ENCODE measurements at regions not wholly inside any gene's neighbourhood (a gene's known extent, or its start where the extent isn't known, plus 50 kb on each side); places are given as distances from the start of the nearest gene placed in this dataset.

DNA sequence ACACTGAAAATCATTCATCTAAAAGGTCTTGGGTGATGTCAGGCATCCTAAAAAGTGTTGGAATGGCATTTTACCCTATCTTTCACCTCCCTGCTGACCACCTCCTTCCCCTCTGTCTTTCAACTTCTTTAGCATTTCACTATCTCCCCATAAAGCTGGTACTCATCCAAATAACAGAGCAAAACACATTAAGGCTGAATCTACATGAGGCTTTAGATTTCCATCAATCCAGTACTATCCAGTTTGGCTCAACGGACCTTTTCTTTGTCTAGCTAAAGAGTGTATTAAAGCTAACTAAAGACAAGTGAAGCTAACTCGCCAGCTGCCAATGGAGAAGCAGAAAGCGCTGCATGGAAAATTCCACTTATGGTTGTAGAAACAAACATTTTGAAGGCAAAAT is 122.5 kb upstream of the NCKAP5 start:
- TF ChIP-seq, protein P1, sequence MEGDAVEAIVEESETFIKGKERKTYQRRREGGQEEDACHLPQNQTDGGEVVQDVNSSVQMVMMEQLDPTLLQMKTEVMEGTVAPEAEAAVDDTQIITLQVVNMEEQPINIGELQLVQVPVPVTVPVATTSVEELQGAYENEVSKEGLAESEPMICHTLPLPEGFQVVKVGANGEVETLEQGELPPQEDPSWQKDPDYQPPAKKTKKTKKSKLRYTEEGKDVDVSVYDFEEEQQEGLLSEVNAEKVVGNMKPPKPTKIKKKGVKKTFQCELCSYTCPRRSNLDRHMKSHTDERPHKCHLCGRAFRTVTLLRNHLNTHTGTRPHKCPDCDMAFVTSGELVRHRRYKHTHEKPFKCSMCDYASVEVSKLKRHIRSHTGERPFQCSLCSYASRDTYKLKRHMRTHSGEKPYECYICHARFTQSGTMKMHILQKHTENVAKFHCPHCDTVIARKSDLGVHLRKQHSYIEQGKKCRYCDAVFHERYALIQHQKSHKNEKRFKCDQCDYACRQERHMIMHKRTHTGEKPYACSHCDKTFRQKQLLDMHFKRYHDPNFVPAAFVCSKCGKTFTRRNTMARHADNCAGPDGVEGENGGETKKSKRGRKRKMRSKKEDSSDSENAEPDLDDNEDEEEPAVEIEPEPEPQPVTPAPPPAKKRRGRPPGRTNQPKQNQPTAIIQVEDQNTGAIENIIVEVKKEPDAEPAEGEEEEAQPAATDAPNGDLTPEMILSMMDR (IDR thresholded peaks at IDR 0.05; ENCODE audit: insufficient read depth, low read depth, low read length, missing control alignments): no peak
- H3K4me3 ChIP-seq (ENCODE audit: low read length): no peak overlapping the region
- no peak for DNase-seq (ENCODE audit: low read depth)

DNA sequence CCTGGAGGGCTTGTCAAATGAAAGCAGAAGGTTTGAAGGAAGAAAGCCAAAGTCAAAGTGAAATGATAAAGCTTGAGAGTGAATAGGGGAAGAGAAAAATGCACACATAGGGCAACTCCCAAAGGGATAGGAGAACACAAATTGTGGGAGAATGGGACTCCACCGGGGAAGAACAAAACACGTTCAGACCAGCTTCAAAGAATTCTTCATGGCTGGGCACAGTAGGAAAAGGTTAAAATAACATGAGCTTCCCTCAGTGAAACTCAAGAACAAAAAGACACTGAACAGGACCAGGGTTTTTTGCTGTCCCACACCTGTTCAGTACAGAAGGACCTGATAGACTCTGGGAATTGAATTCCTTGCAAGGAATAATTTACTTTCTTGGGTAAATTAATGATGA is 123.1 kb upstream of the NCKAP5 start:
- no peak for DNase-seq (ENCODE audit: low read depth)
- TF ChIP-seq, protein P1 (IDR thresholded peaks at IDR 0.05; ENCODE audit: insufficient read depth, low read depth, low read length, missing control alignments): no peak
- H3K4me3 ChIP-seq (ENCODE audit: low read length): no peak overlapping the region

DNA sequence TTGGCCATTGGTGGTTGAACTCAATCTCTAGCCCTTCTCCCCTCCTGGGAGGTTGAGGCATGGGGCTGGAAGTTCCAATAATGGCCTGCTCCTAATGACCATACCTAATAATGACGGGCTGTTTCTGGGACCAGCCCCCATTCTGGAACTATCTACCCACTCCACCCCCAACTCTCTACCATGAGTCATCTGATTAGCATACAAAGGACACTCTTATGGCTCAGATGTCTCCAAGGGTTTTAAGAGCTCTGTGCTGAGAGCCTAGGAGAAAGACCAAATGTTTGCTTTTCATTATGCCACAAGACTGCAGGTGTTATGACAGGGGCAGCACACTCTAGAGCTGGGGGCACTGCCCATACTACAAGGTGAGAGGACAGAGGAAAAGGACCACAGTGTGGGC is 137.0 kb upstream of the NCKAP5 start:
- no peak for DNase-seq (ENCODE audit: low read depth)
- TF ChIP-seq, protein P1 (IDR thresholded peaks at IDR 0.05; ENCODE audit: insufficient read depth, low read depth, low read length, missing control alignments): no peak
- H3K4me3 ChIP-seq (ENCODE audit: low read length): no peak overlapping the region

DNA sequence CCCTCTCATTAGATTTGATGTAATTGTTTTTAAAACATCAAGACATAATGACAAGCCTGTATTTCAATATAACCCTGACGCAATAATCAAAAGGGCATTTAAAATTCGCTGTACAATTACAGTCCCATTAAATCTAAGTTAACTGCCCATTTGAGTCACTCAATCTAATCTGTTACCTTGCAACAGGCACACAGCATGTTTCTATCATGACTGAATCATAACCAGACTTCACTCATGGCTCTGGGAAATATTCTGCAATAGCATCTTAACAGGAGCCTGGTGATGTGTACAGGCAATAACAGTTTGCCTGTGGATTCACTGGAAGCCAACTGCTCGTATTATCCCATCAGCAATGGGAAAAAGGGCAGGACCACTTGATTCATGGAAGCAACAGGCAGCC is 142.3 kb upstream of the NCKAP5 start:
- TF ChIP-seq, protein P1 (IDR thresholded peaks at IDR 0.05; ENCODE audit: insufficient read depth, low read depth, low read length, missing control alignments): no peak
- peak; percentile 64 for DNase-seq (ENCODE audit: low read depth)
- H3K4me3 ChIP-seq (ENCODE audit: low read length): no peak overlapping the region

DNA sequence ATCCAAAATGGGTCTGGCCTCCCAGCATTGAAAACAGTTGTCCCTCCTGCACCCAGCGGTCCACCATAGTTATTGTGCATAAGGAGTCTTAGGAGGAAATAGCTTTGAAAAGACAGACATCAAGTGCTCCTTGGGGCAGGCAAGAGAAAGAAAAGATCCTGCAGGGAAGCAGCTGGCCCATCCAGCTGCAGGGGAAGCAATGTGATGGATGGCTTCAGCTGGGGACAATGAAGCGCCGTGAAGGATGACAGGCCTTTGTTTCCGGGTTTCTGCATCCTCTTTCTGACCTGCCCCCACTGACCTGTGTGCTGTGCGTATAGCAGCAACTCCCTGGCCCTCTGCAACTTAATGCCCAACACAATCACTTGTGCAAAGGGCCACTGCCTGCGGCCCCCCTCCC is 142.9 kb upstream of the NCKAP5 start:
- no peak for DNase-seq (ENCODE audit: low read depth)
- TF ChIP-seq, protein P1 (IDR thresholded peaks at IDR 0.05; ENCODE audit: insufficient read depth, low read depth, low read length, missing control alignments): no peak
- H3K4me3 ChIP-seq (ENCODE audit: low read length): no peak overlapping the region

DNA sequence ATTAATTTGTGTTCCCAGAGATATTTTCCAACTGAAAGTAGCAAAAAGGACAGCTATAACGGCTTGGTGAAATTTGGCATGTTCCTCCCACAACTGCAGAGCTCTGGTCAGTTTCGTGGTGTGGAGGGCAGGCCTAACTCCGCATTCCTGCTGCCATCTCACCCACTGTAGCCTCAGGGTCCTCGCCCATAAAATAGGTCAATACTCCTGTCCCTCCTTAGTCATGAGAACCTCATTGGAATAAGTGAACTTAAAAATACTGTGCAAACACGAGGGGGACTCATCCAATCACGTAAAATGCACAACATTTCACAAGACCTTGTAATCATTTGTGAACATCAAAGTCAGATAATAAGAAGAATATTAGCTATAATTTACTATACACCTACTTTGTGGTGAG is 143.5 kb upstream of the NCKAP5 start:
- no peak overlapping the region for H3K4me3 ChIP-seq (ENCODE audit: low read length)
- DNase-seq (ENCODE audit: low read depth): no peak
- TF ChIP-seq, protein P1 (IDR thresholded peaks at IDR 0.05; ENCODE audit: insufficient read depth, low read depth, low read length, missing control alignments): no peak

DNA sequence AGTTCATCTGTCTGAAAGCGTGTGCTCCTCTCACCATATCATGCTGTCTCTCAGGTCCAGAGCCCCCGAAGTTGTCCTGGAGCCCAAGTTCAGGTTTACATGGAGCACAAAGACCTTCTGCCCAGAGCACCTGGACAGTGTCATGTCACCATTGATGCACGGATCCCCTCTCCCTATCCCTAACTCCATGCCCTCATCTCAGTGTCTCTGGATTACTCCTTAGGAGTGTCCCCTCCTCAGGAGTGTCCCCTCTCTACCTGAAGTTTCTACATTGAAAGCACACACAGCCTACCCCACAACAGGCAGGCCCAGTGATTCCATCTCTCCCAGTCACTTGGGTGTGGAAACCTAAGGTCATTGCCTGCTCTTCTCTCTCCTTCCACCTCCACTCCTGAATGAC is 144.1 kb upstream of the NCKAP5 start:
- H3K4me3 ChIP-seq (ENCODE audit: low read length): no peak overlapping the region
- TF ChIP-seq, protein P1 (IDR thresholded peaks at IDR 0.05; ENCODE audit: insufficient read depth, low read depth, low read length, missing control alignments): no peak
- no peak for DNase-seq (ENCODE audit: low read depth)

Measured in epithelial cell of esophagus (primary cell).